ENCODE measurements at regions not wholly inside any gene's neighbourhood (a gene's known extent, or its start where the extent isn't known, plus 50 kb on each side); places are given as distances from the start of the nearest gene placed in this dataset.
"Not testable (repeated sequence)": the region's sequence is repeated elsewhere in the genome, so short reads cannot be mapped to it uniquely, and the experiment has no call there.

GRCh38 chr4:4136621-4137020 is 90.1 kb downstream of the OTOP1 start:
- not testable (repeated sequence) for TF ChIP-seq POLR2A, CTCF (IDR thresholded peaks at IDR 0.05)
